Lung (tissue), 11 donors: ENCODE measurements at regions not wholly inside any gene's neighbourhood (a gene's known extent, or its start where the extent isn't known, plus 50 kb on each side); places are given as distances from the start of the nearest gene placed in this dataset.
"Not testable (repeated sequence)": the region's sequence is repeated elsewhere in the genome, so short reads cannot be mapped to it uniquely, and the experiment has no call there.

Experiments used
- ATAC-seq: fragments of 200-7000 bp; cut with Tn5 transposase; one replicate; pipeline ENCODE4 v1.9.1; 2020; ENCODE audit warnings: moderate number of reproducible peaks; ENCODE audit not compliant: insufficient read depth, low FRiP score
- DNase-seq, 3 donors: peaks; one replicate each; pipeline ENCODE4 v3.0.0-alpha.2; 2013 to 2017
- H3K27ac ChIP-seq, 2 donors: one replicate each; pipeline ENCODE4 v1.5.1; 2013; ENCODE audit warnings: mild to moderate bottlenecking in 2 of 2, moderate library complexity in 2 of 2, control low read depth in 1 of 2, inconsistent platforms in 1 of 2, low read depth in 1 of 2, low read length in 1 of 2
- H3K27me3 ChIP-seq, 3 donors: one replicate each; pipeline ENCODE4 v1.5.1; 2013; ENCODE audit warnings: low read length in 2 of 3; ENCODE audit not compliant: control insufficient read depth in 3 of 3, insufficient read depth in 3 of 3
- H3K36me3 ChIP-seq, 4 donors: one replicate each; pipeline ENCODE4 v1.5.1; 2013; ENCODE audit warnings: low read length in 4 of 4, mild to moderate bottlenecking in 1 of 4, moderate library complexity in 1 of 4; ENCODE audit not compliant: control insufficient read depth in 4 of 4, insufficient read depth in 4 of 4
- H3K4me1 ChIP-seq, 5 donors: one replicate each; pipeline ENCODE4 v1.5.1; 2013; ENCODE audit warnings: low read length in 5 of 5, mild to moderate bottlenecking in 2 of 5, moderate library complexity in 1 of 5; ENCODE audit not compliant: control insufficient read depth in 5 of 5, insufficient read depth in 5 of 5
- H3K4me3 ChIP-seq: one replicate; pipeline ENCODE4 v1.5.1; 2013; ENCODE audit warnings: mild to moderate bottlenecking, control low read depth, moderate library complexity
- H3K9ac ChIP-seq, 2 donors: one replicate each; pipeline ENCODE4 v1.5.1; 2013; ENCODE audit warnings: low read length in 2 of 2, control low read depth in 1 of 2; ENCODE audit not compliant: insufficient read depth in 1 of 2
- H3K9me3 ChIP-seq, 4 donors: one replicate each; pipeline ENCODE4 v1.5.1; 2013; ENCODE audit warnings: low read length in 3 of 4, mild to moderate bottlenecking in 1 of 4, moderate library complexity in 1 of 4; ENCODE audit not compliant: control insufficient read depth in 4 of 4, insufficient read depth in 3 of 4
- WGBS, 2 donors: extraction: QIAGEN DNeasy Blood & Tissue Kit; methylation state at CpG; one replicate each; pipeline ENCODE4 v1.1.7; 2013; 5-methylcytosine and 5-hydroxymethylcytosine counted together
- TF ChIP-seq, protein P1 (sequence below): IDR thresholded peaks from 2 replicates; pipeline ENCODE4 v1.5.1; 2012; ENCODE audit warnings: mild to moderate bottlenecking; ENCODE audit errors: control extremely low read depth, extremely low read depth
- donor health status: control.
- donor health status: control.
- donor health status: Bipolar disorder and iron deficiency.
- donor health status: healthy.
- donor health status: DM: yes; HTN: yes; CAD: no.

DNA sequence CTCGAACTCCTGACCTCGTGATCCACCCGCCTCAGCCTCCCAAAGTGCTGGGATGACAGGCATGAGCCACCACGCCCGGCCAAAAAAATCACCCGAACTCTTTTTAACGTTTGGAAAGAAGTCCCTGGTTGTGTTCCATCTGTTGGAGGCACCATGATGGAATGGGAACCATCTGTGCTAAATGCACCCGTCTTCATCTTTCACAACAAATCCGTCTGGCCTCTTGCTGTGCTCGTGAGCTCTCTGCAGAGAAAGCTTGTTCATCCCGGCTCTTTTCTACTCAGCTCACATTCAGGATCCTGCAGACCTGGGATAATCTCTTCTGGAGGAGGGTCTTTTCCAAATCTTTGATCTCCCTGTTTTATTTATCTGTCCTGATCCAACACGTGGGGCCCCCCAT is 188.8 kb downstream of the CRLF2 start:
- H3K4me3 ChIP-seq: no peak overlapping the region
- H3K27ac ChIP-seq: no peak overlapping the region
- H3K9ac ChIP-seq: no peak overlapping the region
- TF ChIP-seq, protein P1, sequence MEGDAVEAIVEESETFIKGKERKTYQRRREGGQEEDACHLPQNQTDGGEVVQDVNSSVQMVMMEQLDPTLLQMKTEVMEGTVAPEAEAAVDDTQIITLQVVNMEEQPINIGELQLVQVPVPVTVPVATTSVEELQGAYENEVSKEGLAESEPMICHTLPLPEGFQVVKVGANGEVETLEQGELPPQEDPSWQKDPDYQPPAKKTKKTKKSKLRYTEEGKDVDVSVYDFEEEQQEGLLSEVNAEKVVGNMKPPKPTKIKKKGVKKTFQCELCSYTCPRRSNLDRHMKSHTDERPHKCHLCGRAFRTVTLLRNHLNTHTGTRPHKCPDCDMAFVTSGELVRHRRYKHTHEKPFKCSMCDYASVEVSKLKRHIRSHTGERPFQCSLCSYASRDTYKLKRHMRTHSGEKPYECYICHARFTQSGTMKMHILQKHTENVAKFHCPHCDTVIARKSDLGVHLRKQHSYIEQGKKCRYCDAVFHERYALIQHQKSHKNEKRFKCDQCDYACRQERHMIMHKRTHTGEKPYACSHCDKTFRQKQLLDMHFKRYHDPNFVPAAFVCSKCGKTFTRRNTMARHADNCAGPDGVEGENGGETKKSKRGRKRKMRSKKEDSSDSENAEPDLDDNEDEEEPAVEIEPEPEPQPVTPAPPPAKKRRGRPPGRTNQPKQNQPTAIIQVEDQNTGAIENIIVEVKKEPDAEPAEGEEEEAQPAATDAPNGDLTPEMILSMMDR: no peak
- peaks cover 2 to 10% (median 5%) of the 10 kb centered on the region in 4 donors for H3K9me3 ChIP-seq
- 72 to 73% methylated on average over 12 of the region's 12 CpGs for WGBS, 2 donors
- ATAC-seq: no peak
- no peaks in the 10 kb centered on the region for H3K4me1 ChIP-seq
- DNase-seq: no peak
- H3K36me3 ChIP-seq: no peaks in the 10 kb centered on the region
- no peaks in the 10 kb centered on the region for H3K27me3 ChIP-seq

DNA sequence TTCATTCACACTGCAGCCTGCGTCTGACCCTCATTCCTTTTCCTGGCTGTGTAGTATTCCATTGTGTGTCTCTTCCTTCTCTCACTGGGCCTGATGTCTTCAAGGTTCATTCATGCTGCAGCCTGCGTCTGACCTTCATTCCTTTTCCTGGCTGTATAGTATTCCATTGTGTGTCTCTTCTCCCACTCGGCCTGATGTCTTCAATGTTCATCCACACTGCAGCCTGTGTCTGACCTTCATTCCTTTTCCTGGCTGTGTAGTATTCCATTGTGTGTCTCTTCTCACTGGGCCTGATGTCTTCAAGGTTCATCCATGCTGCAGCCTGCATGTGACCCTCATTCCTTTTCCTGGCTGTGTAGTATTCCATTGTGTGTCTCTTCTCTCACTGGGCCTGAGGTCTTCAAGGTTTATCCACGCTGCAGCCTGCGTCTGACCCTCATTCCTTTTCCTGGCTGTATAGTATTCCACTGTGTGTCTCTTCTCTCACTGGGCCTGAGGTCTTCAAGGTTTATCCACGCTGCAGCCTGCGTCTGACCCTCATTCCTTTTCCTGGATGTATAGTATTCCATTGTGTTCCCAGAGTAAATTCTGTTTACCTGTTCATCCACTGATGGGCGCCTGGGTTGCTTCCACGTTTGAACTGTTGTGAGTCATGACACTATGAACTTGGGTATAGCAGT is 191.0 kb downstream of the CRLF2 start:
- H3K36me3 ChIP-seq, H3K4me3 ChIP-seq, H3K27me3 ChIP-seq, DNase-seq, ATAC-seq, H3K4me1 ChIP-seq, H3K27ac ChIP-seq, H3K9ac ChIP-seq: not testable (repeated sequence)
- peaks cover 2 to 10% (median 5%) of the 10 kb centered on the region in 4 donors for H3K9me3 ChIP-seq
- 96 to 97% methylated on average over 9 of the region's 9 CpGs for whole genome bisulfite sequencing, 2 donors

DNA sequence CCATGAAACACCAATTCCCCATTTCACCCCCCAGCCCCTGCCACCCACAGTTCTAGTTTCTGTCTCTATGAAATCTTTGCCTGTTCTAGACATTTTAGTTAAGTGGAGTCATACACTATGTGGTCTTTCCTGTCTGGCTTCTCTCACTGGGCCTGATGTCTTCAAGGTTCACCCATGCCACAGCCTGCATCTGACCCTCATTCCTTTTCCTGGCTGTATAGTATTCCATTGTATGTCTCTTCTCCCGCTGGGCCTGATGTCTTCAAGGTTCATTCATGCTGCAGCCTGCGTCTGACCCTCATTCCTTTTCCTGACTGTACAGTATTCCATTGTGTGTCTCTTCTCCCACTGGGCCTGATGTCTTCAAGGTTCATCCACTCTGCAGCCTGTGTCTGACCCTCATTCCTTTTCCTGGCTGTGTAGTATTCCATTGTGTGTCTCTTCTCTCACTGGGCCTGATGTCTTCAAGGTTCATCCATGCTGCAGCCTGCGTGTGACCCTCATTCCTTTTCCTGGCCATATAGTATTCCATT is 191.7 kb downstream of the CRLF2 start:
- Histone ChIP-seq H3K9me3 (peaks cover 2 to 10% (median 5%) of the 10 kb centered on the region in 4 donors), H3K36me3 (no peaks in the 10 kb centered on the region), H3K27ac (no peak overlapping the region), H3K4me3 (no peak overlapping the region), H3K4me1 (no peaks in the 10 kb centered on the region), H3K27me3 (no peaks in the 10 kb centered on the region), H3K9ac (no peak overlapping the region)
- 95 to 98% methylated on average over 3 of the region's 3 CpGs for WGBS, 2 donors
- TF ChIP-seq, protein P1: no peak
- no peak for DNase-seq
- no peak for ATAC-seq

DNA sequence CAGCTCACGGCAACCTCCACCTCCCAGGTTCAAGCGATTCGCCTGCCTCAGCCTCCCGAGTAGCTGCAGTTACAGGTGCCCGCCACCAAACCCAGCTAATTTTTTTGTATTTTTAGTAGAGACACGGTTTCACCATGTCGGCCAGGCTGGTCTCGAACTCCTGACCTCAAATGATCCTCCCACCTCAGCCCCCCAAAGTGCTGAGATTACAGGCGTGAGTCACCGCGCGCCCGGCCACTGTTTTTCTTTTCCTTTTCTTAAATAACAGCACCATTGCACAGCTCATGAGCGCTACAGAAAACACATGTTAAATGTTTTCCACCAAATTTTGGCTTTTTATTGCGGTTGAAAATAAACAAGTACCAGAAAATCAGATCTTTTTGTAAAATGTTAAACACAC is 195.5 kb downstream of the CRLF2 start:
- H3K4me3 ChIP-seq, DNase-seq, H3K27me3 ChIP-seq, ATAC-seq, H3K9ac ChIP-seq, H3K27ac ChIP-seq, H3K4me1 ChIP-seq, H3K36me3 ChIP-seq: not testable (repeated sequence)
- peaks cover 2 to 10% (median 5%) of the 10 kb centered on the region in 4 donors for H3K9me3 ChIP-seq
- 87 to 94% methylated on average over 15 of the region's 15 CpGs for WGBS, 2 donors

DNA sequence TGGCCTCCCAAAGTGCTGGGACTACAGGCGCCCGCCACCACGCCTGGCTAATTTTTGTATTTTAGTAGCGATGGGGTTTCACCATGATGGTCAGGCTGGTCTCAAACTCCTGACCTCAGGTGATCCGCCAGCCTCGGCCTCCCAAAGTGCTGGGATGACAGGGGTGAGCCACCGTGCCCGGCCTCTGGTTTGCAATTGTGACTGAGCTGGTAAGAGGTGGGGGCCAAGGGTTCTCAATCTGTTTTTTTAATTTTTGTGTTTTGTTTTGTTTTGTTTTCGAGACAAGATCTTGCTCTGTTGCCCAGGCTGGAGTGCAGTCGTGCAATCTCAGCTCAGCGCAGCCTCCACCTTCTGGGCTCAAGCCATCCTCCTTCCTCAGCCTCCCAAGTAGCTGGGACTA is 196.2 kb downstream of the CRLF2 start:
- not testable (repeated sequence) for H3K36me3 ChIP-seq, H3K27ac ChIP-seq, ATAC-seq, H3K9me3 ChIP-seq, DNase-seq, H3K4me1 ChIP-seq, H3K9ac ChIP-seq, H3K27me3 ChIP-seq, H3K4me3 ChIP-seq
- WGBS, 2 donors: 97% methylated on average over 11 of the region's 11 CpGs
